Tibial nerve (tissue), 4 donors: ENCODE measurements at regions not wholly inside any gene's neighbourhood (a gene's known extent, or its start where the extent isn't known, plus 50 kb on each side); places are given as distances from the start of the nearest gene placed in this dataset.
"Not testable (repeated sequence)": the region's sequence is repeated elsewhere in the genome, so short reads cannot be mapped to it uniquely, and the experiment has no call there.

ENCODE experiments used
- DNase-seq, 2 donors: peaks; one replicate each; pipeline ENCODE4 v3.0.0-alpha.2; 2019; ENCODE audit warnings: low spot score in 2 of 2
- H3K27ac ChIP-seq, 4 donors: fragments of 200-600 bp; sonication (generic) in 3 of 4; one replicate each; pipeline ENCODE4 v1.5.1; 2017 to 2019; ENCODE audit warnings: mild to moderate bottlenecking in 1 of 4
- H3K27me3 ChIP-seq, 2 donors: fragments of 200-600 bp; sonication (generic) in 1 of 2; one replicate each; pipeline versions ENCODE4 v1.5.1 to v1.6.0; 2017 to 2019
- H3K36me3 ChIP-seq, 3 donors: fragments of 200-600 bp; sonication (generic); one replicate each; pipeline ENCODE4 v1.5.1; 2018 to 2019
- H3K4me1 ChIP-seq, 4 donors: fragments of 200-600 bp; sonication (generic) in 3 of 4; one replicate each; pipeline ENCODE4 v1.5.1; 2017 to 2019
- H3K4me3 ChIP-seq, 4 donors: fragments of 200-600 bp; sonication (generic) in 3 of 4; one replicate each; pipeline ENCODE4 v1.5.1; 2017 to 2019; ENCODE audit warnings: mild to moderate bottlenecking in 1 of 4, moderate library complexity in 1 of 4
- H3K9me3 ChIP-seq, 4 donors: fragments of 200-600 bp; sonication (generic) in 3 of 4; one replicate each; pipeline ENCODE4 v1.5.1; 2017 to 2019
- CTCF ChIP-seq, 5 experiments: fragments of 200-600 bp in 3 of 5; fragments of 450-650 bp in 2 of 5; sonication (generic) in 3 of 5; IDR thresholded peaks; one replicate each; pipeline ENCODE4 v1.5.1; 2016 to 2019; ENCODE audit warnings: antibody characterized with exemption in 5 of 5, mild to moderate bottlenecking in 3 of 5, moderate library complexity in 2 of 5
- EP300 ChIP-seq, 2 donors: sonication (generic); formaldehyde crosslinking; IDR thresholded peaks; one replicate each; pipeline ENCODE4 v1.6.1; 2017; ENCODE audit warnings: antibody characterized with exemption in 2 of 2, mild to moderate bottlenecking in 1 of 2
- POLR2A ChIP-seq, 2 donors: fragments of 450-650 bp; IDR thresholded peaks; one replicate each; pipeline ENCODE4 v1.6.1; 2017; ENCODE audit warnings: antibody characterized with exemption in 2 of 2, mild to moderate bottlenecking in 2 of 2, moderate library complexity in 2 of 2
- WGBS, 2 donors: methylation state at CpG; one replicate each; pipeline ENCODE4 v1.1.5; 2018; 5-methylcytosine and 5-hydroxymethylcytosine counted together

- Histone ChIP-seq H3K27me3 (no peaks in the 10 kb centered on the region), H3K27ac (no peak overlapping the region), H3K36me3 (no peaks in the 10 kb centered on the region), H3K4me1 (no peaks in the 10 kb centered on the region), H3K4me3 (no peak overlapping the region), H3K9me3 (no peaks in the 10 kb centered on the region)
- DNase-seq = no peak
- TF ChIP-seq CTCF (IDR thresholded peaks at IDR 0.05) (no peak), EP300 (IDR thresholded peaks at IDR 0.05) (no peak), POLR2A (IDR thresholded peaks at IDR 0.05) (no peak)
- WGBS, 2 donors = 77 to 78% methylated on average over 3 of the region's 3 CpGs
These were observed 1261.2 kb upstream of the SLC39A10 start for GRCh38 chr2:194395818-194396217.

- H3K27me3 ChIP-seq = no peaks in the 10 kb centered on the region
- no peak for DNase-seq
- no peak overlapping the region for H3K4me3 ChIP-seq
- peaks cover 0 to 4% (median 0%) of the 10 kb centered on the region in 4 donors for H3K9me3 ChIP-seq
- no peaks in the 10 kb centered on the region for H3K36me3 ChIP-seq
- no peaks in the 10 kb centered on the region for H3K4me1 ChIP-seq
- WGBS, 2 donors = 38 to 57% methylated on average over 1 of the region's 1 CpG
- TF ChIP-seq POLR2A (IDR thresholded peaks at IDR 0.05) (no peak), CTCF (IDR thresholded peaks at IDR 0.05) (no peak), EP300 (IDR thresholded peaks at IDR 0.05) (no peak)
- no peak overlapping the region for H3K27ac ChIP-seq
These were observed 1271.7 kb upstream of the SLC39A10 start for GRCh38 chr2:194385376-194385775.

DNA sequence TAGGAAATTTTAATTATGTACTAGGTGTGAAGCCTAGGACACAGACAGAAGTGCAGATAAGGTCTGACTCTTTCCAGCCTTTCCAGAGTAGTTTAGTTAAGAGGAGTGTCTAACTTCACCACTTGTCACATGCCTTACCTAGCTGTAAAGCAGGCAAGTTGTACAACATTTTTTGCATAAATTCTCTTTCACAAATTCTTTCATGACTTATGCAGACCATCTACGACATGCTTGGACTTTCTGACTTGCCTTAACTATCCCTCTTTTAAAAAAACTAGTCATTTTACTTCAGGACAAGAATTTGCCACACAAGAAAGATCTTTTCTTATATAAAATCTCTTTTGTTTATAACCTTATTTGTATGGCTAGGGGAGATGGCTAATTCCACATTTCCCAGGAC, 1273.6 kb upstream of the SLC39A10 start:
- 26 to 38% methylated on average over 1 of the region's 1 CpG for WGBS, 2 donors
- Histone ChIP-seq H3K36me3 (no peaks in the 10 kb centered on the region), H3K27ac (no peak overlapping the region)

DNA sequence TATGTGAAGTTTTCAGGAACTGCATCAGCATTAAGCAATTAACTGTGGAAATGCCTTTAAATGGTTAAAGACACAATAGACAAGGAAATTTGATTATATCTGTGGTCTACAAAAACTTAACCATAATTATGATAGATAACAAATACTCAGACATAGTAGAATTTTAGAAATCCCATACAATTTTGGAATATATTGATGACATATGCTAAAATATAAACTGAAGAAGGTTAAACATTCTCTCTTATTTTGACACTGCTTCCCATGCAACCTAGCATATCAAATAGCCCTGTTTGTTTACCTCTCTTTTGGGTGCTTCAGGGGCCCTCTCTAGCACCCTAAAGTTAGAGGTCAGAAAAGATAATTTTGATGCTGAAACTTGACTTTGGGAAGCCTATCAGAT, 1274.8 kb upstream of the SLC39A10 start:
- no peak for TF ChIP-seq CTCF (IDR thresholded peaks at IDR 0.05)
- TF ChIP-seq EP300 (IDR thresholded peaks at IDR 0.05) = no peak
- no peak for TF ChIP-seq POLR2A (IDR thresholded peaks at IDR 0.05)

More for the DNA sequence above, 1273.6 kb upstream of the SLC39A10 start:
- H3K4me1 ChIP-seq = no peaks in the 10 kb centered on the region
- DNase-seq = no peak
- H3K27me3 ChIP-seq = no peaks in the 10 kb centered on the region
- H3K9me3 ChIP-seq = peaks cover 0 to 4% (median 0%) of the 10 kb centered on the region in 4 donors
- no peak overlapping the region for H3K4me3 ChIP-seq
- TF ChIP-seq EP300 (IDR thresholded peaks at IDR 0.05) (no peak), CTCF (IDR thresholded peaks at IDR 0.05) (no peak), POLR2A (IDR thresholded peaks at IDR 0.05) (no peak)

GRCh38 chr2:194380011-194380410, 1277.0 kb upstream of the SLC39A10 start:
- no peak overlapping the region for H3K4me3 ChIP-seq
- DNase-seq = no peak
- H3K9me3 ChIP-seq = peaks cover 0 to 4% (median 0%) of the 10 kb centered on the region in 4 donors
- no peaks in the 10 kb centered on the region for H3K27me3 ChIP-seq
- TF ChIP-seq EP300 (IDR thresholded peaks at IDR 0.05) = no peak
- TF ChIP-seq POLR2A (IDR thresholded peaks at IDR 0.05) = no peak
- no peak for TF ChIP-seq CTCF (IDR thresholded peaks at IDR 0.05)
- no peaks in the 10 kb centered on the region for H3K36me3 ChIP-seq
- H3K27ac ChIP-seq = no peak overlapping the region
- WGBS, 2 donors = 73 to 76% methylated on average over 1 of the region's 1 CpG
- H3K4me1 ChIP-seq = no peaks in the 10 kb centered on the region

More for the DNA sequence above, 1274.8 kb upstream of the SLC39A10 start:
- H3K27me3 ChIP-seq = no peaks in the 10 kb centered on the region
- no peaks in the 10 kb centered on the region for H3K36me3 ChIP-seq
- no peak overlapping the region for H3K4me3 ChIP-seq
- H3K4me1 ChIP-seq = no peaks in the 10 kb centered on the region
- H3K9me3 ChIP-seq = peaks cover 0 to 4% (median 0%) of the 10 kb centered on the region in 4 donors
- no peak for DNase-seq
- no peak overlapping the region for H3K27ac ChIP-seq

DNA sequence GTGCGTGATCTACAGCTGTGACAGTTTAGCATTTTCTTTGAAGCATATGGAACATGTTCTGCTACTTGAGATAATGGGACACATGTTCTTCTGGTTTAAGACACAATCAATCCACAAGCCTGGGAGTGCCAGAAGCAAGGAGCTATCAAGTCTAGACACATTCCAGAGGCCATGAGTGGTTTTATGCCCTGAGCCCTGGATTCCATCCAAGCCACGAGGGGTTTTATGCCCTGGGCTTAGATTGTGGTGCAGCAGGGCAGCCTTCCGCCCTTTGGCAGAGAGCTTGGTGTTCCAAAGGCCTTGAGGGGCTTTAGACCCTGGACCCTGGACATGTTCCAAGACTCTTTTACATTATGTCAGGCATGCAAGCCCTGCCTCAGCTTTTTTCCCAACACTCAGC, 1289.6 kb upstream of the SLC39A10 start:
- not testable (repeated sequence) for H3K36me3 ChIP-seq, H3K4me3 ChIP-seq, H3K9me3 ChIP-seq, H3K27ac ChIP-seq, H3K4me1 ChIP-seq, H3K27me3 ChIP-seq, DNase-seq
- WGBS, 2 donors = 55 to 62% methylated on average over 3 of the region's 3 CpGs
